ENCODE measurements at regions not wholly inside any gene's neighbourhood (a gene's known extent, or its start where the extent isn't known, plus 50 kb on each side); places are given as distances from the start of the nearest gene placed in this dataset.

- WGBS, 3 donors: 32 to 54% (median 54%) methylated on average over 1 of the region's 1 CpG
- H3K27ac ChIP-seq: no peak overlapping the region
- intact Hi-C loops (cut with DNase I): no loop called here
- no peak for DNase-seq
- H3K4me3 ChIP-seq: no peak overlapping the region
- TF ChIP-seq, protein P1, sequence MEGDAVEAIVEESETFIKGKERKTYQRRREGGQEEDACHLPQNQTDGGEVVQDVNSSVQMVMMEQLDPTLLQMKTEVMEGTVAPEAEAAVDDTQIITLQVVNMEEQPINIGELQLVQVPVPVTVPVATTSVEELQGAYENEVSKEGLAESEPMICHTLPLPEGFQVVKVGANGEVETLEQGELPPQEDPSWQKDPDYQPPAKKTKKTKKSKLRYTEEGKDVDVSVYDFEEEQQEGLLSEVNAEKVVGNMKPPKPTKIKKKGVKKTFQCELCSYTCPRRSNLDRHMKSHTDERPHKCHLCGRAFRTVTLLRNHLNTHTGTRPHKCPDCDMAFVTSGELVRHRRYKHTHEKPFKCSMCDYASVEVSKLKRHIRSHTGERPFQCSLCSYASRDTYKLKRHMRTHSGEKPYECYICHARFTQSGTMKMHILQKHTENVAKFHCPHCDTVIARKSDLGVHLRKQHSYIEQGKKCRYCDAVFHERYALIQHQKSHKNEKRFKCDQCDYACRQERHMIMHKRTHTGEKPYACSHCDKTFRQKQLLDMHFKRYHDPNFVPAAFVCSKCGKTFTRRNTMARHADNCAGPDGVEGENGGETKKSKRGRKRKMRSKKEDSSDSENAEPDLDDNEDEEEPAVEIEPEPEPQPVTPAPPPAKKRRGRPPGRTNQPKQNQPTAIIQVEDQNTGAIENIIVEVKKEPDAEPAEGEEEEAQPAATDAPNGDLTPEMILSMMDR (IDR thresholded peaks at IDR 0.05): no peak
- H3K36me3 ChIP-seq: no peaks in the 10 kb centered on the region
- no peaks in the 10 kb centered on the region for H3K4me1 ChIP-seq (ENCODE audit: insufficient read depth)
- no peaks in the 10 kb centered on the region for H3K9me3 ChIP-seq
- H3K27me3 ChIP-seq: no peaks in the 10 kb centered on the region
Measured at GRCh38 chr12:16854465-16854864, 248.5 kb upstream of the LMO3 start.

DNA sequence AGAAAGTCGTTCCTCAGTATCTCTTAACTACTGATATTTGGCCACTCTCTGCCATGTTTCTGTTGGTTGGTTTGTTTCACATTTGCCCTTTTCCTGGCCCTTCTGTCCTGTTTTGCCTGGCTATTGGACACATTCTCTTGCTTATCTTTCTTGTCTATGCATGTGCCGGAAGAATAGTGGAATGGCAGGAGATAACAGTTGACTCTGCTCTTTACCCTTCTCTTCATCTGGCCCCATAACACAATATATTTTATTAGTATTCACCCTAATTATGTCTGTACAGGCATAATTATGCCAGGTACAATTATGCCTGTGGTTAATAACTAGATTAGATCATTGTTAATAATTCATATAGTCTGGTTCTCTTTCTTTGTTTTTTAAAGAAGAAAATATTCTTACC lies 243.5 kb upstream of the LMO3 start:
- H3K27ac ChIP-seq: no peak overlapping the region
- H3K4me3 ChIP-seq: no peak overlapping the region
- no peaks in the 10 kb centered on the region for H3K4me1 ChIP-seq (ENCODE audit: insufficient read depth)
- WGBS, 3 donors: 28 to 64% (median 35%) methylated on average over 2 of the region's 2 CpGs
- no peaks in the 10 kb centered on the region for H3K9me3 ChIP-seq
- no peak for DNase-seq
- H3K36me3 ChIP-seq: no peaks in the 10 kb centered on the region
- H3K27me3 ChIP-seq: no peaks in the 10 kb centered on the region
- TF ChIP-seq, protein P1 (IDR thresholded peaks at IDR 0.05): no peak
- no peak for TF ChIP-seq POLR2A (IDR thresholded peaks at IDR 0.05)
- no peak for TF ChIP-seq EP300 (IDR thresholded peaks at IDR 0.05)
- intact Hi-C loops (cut with DNase I): no loop called here

DNA sequence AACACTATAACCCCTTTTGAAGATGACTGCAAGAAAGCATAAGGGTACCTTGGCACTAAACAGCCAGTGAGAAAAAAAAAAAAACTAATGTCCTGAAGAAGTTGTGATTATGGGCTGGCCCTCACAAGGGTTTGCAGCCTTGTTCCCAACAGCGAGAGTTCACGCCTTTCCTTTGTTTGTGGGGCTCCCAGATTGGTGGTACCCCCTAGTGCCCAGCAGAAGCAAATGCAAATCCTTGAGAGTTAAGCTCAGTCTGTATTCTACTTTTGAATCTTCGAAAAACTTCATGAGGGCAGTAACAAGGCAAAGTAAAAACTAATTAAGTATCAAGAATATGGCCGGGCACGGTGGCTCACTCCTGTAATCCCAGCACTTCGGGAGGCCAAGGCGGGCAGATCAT lies 238.9 kb upstream of the LMO3 start:
- TF ChIP-seq EP300 (IDR thresholded peaks at IDR 0.05) (no peak), POLR2A (IDR thresholded peaks at IDR 0.05) (no peak)
- TF ChIP-seq, protein P1 (IDR thresholded peaks at IDR 0.05): no peak
- H3K27me3 ChIP-seq: no peaks in the 10 kb centered on the region
- 87 to 92% (median 90%) methylated on average over 7 of the region's 7 CpGs for WGBS, 3 donors

GRCh38 chr12:16833376-16834015 lies 227.5 kb upstream of the LMO3 start:
- no peak for DNase-seq
- H3K27ac ChIP-seq: no peak overlapping the region
- H3K27me3 ChIP-seq: no peaks in the 10 kb centered on the region
- H3K4me1 ChIP-seq (ENCODE audit: insufficient read depth): no peaks in the 10 kb centered on the region
- TF ChIP-seq POLR2A (IDR thresholded peaks at IDR 0.05): no peak
- TF ChIP-seq, protein P1 (IDR thresholded peaks at IDR 0.05): no peak
- TF ChIP-seq EP300 (IDR thresholded peaks at IDR 0.05): no peak
- WGBS, 3 donors: 52 to 64% (median 63%) methylated on average over 2 of the region's 2 CpGs
- no peaks in the 10 kb centered on the region for H3K36me3 ChIP-seq
- intact Hi-C loops (cut with DNase I): no loop called here
- H3K4me3 ChIP-seq: no peak overlapping the region
- no peaks in the 10 kb centered on the region for H3K9me3 ChIP-seq

More for the DNA sequence above, 238.9 kb upstream of the LMO3 start:
- intact Hi-C loops (cut with DNase I): no loop called here
- Histone ChIP-seq H3K9me3 (no peaks in the 10 kb centered on the region), H3K4me1 (ENCODE audit: insufficient read depth) (no peaks in the 10 kb centered on the region), H3K36me3 (no peaks in the 10 kb centered on the region), H3K27ac (no peak overlapping the region), H3K4me3 (no peak overlapping the region)
- no peak for DNase-seq
